Gastroesophageal sphincter (tissue), 3 donors: ENCODE measurements at regions not wholly inside any gene's neighbourhood (a gene's known extent, or its start where the extent isn't known, plus 50 kb on each side); places are given as distances from the start of the nearest gene placed in this dataset.

Experiments
- CTCF ChIP-seq, 4 experiments: fragments of 200-600 bp in 2 of 4; fragments of 450-650 bp in 2 of 4; sonication (generic) in 1 of 4; IDR thresholded peaks; one replicate each; pipeline ENCODE4 v1.5.1; 2017 to 2019; ENCODE audit warnings: antibody characterized with exemption in 4 of 4, mild to moderate bottlenecking in 2 of 4, moderate library complexity in 2 of 4
- EP300 ChIP-seq: sonication (generic); formaldehyde crosslinking; IDR thresholded peaks from one replicate; pipeline ENCODE4 v1.6.1; 2017; ENCODE audit warnings: antibody characterized with exemption, mild to moderate bottlenecking
- POLR2A ChIP-seq, 2 donors: fragments of 450-650 bp; IDR thresholded peaks; one replicate each; pipeline ENCODE4 v1.6.1; 2017; ENCODE audit warnings: antibody characterized with exemption in 2 of 2, mild to moderate bottlenecking in 2 of 2, moderate library complexity in 1 of 2
- POLR2AphosphoS5 ChIP-seq: sonication (generic); formaldehyde crosslinking; IDR thresholded peaks from one replicate; pipeline ENCODE4 v1.6.1; 2017; ENCODE audit warnings: antibody characterized with exemption

- no peak for TF ChIP-seq CTCF (IDR thresholded peaks at IDR 0.05)
- TF ChIP-seq EP300: no peak
- no peak for TF ChIP-seq POLR2AphosphoS5
- TF ChIP-seq POLR2A (IDR thresholded peaks at IDR 0.05): no peak
Measured at GRCh38 chr1:34441259-34442069, 264.8 kb downstream of the C1orf94 start.
